GM18508 (cell line): ENCODE measurements at regions not wholly inside any gene's neighbourhood (a gene's known extent, or its start where the extent isn't known, plus 50 kb on each side); places are given as distances from the start of the nearest gene placed in this dataset.

Source experiments
- ATAC-seq: cut with Tn5 transposase; IDR thresholded peaks from one replicate; pipeline ENCODE4 v1.9.1; 2021; ENCODE audit warnings: moderate number of reproducible peaks; ENCODE audit not compliant: insufficient read depth, unreplicated experiment

DNA sequence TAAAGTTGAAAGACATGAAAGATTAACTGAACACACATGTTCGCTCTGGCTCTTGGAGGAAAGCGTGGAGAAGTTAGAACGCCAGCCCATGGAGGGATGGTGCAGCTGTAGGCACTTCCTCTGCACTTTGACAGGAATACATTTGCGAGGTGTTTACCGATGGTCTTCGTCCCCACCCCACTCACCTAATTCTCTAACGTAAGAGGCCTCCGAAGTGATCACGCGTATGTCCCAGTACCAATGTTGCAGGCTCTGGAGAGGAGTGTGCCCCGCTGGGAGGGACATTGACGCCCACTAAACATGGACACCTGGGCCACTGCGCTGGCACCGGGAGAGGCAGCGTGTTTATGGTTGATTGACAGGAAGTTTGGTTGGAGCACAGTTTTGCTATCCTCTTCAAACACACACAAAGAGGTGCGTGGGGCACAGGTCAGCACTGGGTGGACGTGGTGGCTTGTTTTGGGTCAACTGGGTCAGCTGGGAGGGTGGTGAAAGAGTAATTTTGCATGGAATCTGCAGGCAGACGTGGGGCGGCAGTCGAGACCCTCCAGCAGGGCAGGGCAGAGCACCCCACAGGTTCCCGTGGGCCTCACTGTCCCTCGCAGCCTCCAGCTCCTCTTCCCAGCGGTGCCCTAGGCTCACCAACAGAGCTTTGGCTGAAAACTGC, 110.1 kb downstream of the DLL1 start:
- ATAC-seq: no peak

DNA sequence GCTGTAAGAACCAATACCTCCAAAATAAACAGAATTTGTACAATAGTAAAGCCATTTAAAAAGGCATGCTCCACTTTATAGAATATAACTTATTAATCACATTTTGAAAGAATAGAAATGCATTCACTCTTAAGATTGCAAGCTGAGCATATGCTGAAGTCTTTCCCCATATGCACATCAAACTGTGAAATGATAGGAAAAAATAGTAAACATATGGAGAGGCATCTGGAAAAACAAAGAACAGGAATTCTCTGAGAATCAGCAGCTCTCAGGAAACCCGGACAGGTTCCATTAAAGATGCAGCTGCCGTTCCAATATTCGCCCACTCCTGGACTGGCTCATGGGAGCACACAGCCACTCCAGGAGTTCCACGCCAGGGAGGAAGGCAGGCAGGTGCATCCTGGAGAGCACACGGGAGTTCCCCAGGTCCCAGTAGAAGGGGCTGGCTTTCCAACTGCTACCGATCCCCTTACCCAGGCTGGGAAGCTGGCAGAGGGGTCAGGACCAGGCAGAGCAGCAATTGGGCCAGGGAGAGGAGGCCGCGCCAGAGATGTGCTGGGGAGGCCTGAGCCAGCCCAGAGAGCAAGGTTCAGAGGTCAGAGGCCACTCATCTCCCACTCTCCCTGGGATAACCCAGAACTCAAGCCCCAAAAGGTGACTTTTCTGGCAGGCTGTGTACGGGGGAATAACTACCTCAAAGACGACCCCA, 111.1 kb downstream of the DLL1 start:
- ATAC-seq: no peak

DNA sequence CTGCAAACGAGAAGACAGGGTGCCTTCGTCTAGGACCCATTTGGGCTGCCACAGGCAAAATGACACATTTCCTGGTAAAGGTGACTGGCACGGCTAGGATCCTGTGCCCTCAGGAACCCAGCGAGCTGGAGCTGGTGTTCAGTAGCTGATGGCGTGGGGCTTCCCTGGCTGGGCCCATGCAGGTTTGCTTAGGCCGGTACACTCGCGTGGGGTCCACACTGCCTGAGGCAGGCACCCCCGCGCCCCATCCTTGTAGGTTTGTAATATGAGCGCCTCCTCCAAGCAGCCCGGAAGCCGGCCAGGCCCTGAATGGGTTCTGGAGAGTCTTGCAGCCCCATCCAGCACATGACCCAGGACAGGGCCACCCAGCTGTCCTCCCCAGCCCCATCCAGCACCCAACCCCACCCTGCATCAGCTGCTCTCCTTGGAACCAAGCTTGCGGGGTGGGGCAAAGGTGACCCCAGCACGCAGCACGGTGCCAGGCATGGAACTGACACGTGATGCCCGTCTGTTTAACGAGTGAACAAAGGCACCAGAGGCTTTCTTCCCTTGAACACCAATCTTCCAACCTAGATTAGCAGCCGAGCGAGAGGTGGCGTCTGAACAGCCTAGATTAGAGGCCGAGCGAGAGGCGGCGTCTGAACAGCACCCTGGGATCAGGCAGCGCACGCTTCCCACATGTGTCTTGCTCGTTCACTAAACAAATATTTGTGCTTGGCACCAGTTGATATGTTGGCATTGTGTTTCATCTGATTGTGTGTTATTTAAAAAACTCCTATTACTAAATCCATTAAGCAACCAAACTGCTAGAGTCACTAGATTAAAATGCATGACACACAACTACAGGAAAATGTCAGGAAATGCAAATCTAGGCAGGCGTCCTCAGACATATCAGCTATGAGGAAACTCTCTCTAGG, 112.1 kb downstream of the DLL1 start:
- ATAC-seq: no peak

DNA sequence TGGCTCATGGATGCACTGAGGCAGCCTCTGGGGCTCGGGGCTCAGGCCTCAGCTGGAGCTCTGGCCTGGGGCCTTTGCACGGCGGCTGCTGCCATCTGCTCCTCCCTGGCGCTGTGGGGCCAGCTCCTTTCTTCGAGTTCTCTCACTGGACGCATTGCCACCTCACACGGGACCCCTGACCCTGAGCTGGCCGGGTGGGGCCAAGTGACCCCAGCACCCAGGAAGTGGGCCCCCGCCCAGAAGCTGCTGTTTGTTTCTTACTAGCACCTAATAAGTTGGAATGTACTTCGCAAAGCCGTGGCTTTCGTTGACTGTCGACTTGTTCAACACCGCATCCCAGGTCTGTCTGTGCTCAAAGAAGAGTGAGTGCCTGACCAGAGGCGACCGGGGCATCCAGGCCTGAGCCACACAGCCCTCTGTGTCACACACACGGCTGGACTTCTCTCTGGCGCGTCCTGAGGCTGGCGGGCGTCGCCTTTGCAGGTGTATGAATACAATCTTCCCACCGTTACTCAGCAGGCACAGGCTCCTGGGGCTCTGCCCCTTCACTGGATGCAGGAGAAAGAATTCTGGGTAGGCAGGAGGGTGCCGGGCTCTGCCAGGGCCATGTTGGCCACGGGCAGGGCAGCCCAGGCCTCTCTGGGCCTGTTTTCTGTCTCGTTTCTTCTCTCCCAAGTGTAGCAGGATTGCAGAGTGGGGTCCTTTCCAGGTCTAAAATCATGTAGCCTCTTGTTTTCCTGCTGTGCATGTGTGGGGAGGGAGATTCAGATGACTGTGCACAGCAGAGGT, 112.9 kb downstream of the DLL1 start:
- no peak for ATAC-seq

DNA sequence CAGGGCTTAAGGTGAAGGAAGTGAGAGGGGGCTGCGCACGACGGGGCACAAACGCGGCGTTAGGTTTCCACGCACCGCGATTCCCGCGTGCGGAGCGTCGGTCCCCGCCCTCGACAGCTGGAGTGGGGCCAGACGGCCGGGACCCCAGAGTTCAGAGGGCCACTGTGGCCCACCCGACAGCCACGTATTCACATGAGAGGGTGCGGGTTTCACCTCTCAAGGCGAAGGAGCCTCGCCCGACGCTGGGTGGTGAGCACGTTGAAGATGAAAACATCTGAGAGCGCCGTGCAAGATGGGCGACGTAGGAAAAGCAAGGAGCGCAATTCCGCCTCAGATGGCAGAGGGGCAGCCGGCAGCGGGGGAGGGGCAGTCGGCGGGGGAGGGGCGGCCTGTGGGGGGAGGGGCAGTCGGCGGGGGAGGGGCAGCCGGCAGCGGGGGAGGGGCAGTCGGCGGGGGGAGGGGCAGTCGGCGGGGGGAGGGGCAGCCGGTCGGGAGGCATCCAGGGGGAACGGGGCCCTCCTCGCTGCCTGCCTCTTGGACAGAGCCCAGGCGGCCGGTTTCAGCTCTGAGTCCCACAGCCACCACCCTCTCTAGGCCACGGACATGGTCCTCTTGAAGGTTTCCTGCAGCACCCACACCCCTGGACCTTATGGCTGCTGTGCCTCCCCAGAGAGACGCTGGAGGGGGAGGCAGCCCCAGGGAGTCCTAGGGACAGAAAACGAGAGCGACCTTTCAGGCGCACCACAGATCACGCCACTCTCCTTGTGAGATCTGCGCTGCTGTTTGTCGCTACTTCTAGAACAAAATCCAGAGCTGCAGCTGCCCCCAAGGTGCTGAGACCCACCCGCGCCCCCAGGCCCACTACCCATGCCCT, 113.7 kb downstream of the DLL1 start:
- no peak for ATAC-seq

DNA sequence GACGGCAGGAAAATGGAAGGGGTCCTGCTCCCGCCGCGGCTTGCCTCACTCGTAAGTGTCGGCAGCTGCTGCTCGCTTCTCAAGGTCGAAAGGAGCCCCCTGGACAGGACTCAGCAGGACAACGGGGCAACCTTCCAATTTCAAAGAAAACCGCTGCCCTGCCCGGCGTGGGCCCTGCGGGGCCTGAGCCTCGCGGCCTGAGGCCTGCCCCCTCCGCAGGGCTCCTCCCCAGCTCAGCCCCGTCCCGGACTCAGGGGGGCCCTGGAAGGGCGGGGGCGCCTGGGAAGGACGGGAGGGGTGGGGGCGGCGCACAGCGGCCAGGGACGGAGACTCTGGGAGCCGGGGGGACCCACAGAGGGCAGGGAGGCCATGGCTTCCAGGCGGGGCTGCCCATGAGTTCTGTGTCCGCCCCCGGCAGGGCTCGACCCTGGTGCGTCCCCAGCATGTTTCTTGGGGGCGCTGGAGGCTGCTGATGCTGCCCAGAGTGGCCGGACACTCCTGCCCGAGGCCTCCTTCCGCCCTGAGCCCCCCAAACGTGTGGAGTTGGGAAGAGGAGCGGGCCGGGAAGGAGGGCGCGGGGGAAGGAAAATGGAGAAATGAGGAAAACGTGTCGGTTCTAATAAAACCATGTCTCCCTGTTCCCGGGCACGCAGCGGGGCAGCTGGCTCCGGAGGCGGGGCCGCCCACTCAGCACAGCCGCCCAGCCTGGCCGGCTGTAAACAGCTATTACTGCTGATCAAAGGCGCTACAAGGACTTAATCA, 114.6 kb downstream of the DLL1 start:
- no peak for ATAC-seq

DNA sequence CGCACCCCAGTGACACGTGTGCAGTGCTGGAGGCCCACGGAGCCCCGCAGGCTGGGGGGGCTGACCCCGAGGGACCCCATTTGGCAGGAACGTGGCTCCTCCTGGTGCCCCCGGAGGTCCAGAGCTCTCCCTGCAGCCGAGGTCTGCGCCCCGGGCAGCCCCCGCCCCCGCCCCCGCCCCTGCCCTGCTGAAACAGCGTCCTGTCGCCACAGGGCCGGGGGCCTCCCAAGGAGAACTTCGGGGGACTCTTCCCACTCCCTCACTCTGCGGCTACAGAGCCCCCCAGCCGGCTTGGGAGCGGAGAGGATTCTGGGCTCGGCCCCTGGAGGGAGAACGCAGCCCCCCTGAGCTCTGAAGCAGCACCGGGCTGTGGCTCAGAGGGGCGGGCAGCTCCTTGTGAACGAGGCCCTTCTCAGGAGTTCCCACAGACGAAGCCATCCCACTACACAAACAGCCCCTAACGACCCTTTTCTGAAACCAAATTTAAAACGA, 115.2 kb downstream of the DLL1 start:
- no peak for ATAC-seq

DNA sequence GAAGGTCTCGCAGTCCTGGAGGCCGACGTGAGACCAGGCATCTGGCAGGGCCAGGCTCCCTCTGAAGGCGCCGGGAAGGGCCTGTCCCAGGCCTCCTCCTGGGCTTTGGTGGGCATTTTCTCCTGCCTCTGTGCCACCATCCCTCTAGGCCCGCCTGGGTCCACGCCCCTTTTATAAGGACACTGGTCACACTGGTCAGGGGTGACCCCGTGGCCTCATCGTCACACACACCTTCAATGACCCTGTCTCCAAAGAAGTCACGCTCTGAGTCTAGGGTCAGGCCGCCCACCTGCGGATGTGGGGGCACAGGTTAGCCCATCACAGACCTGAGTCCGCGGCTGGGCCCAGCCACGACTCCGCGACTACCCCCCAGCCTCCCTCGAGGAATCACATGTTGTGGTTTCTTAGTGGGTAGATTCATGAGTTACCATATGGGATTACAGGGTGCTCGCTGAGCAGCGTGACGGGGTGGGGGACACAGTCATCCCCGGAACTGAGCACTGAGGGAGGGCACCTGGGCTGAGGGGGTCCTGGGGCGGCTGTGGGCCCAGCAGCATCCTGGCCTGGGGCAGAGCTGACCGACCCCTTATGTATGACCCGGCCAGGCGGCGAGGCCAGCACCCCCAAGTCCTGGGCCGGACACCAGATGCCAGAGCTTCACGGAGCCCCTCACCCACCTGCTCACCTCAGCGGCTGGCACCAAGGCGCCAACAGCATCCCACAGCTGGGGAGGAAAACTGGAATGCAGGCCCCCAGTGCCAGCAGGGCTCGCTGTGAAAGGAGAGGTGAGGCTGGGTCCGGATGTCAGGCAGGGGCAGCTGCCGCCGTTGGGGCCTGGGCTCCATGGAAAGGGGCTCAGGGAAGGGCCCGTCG, 115.9 kb downstream of the DLL1 start:
- ATAC-seq: no peak

DNA sequence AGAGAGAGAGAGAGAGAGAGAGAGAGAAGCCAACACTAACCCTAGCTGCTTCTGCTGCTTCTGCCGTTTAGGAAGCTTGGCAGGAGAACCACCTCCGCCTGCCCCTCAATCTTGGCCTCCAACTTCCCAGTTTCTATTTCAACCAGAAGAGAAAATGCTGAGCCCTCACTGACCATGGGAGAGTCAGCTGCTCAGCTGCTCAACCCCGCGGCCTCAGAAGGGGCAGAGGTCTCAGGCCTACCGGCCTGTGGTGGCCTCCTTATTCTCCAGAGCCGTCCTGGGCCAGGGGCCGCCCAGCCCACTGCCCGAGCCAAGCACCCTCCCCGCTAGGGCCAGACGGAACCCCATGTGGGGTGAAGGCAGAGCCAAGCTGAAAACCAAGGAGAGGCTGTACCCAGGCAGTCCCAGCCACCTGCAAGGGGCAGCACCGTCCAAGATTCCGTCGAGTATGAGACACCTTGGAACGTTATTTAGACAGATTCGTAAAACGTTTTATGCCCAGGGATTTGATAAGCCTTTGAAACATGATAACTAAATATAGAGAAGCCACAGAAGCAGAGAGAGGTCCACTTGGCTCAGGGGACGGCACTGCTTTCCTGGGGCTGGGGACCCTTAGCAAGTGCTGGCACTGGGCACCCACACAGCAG, 116.6 kb downstream of the DLL1 start:
- no peak for ATAC-seq

DNA sequence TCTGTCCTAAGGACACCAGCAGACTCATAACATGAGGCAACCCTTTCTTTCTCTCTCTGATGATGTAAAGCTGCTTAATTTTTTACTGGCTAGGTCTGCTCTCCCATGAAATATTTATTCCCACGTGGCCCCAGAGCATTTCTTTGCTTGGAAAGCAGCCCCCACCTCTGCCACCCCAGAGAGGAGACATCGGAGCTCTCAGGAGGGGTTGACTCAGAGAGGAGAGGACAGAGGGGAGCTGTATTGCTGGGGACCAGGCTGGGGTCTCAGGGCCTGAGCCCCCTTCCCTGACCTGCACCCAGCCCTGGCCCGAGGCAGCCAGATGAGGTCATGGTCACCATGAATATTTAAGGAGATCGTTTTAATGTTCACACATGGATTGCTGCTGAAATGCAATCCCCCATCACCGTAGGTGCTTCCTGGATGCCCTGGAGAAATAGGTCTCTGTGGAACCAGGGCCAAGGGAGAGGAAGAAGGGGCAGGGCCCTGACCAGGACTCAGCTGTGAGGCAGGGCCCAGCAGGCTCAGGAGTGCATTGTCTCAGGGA, 117.5 kb downstream of the DLL1 start:
- ATAC-seq: no peak

DNA sequence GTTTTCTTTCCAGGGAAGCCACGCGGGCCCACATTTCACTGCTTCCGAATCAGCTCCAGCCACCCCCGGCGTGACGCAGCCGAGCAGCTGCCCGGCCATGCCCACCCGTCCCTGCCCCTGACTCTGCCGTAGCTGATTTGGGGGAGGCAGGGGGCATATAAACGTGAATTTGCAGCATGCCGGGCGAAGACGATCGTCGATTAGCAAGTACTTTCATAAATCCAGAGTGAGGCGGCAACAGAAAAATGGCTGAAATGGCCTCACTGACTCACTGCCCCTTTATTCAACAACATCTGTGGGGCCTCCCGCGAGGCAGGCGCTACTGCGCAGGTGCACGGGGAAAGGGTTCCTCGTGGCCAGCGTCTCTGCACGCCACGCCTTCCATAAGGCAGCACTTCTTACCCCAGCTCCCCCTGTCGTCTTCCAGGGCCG, 118.0 kb downstream of the DLL1 start:
- ATAC-seq: no peak

DNA sequence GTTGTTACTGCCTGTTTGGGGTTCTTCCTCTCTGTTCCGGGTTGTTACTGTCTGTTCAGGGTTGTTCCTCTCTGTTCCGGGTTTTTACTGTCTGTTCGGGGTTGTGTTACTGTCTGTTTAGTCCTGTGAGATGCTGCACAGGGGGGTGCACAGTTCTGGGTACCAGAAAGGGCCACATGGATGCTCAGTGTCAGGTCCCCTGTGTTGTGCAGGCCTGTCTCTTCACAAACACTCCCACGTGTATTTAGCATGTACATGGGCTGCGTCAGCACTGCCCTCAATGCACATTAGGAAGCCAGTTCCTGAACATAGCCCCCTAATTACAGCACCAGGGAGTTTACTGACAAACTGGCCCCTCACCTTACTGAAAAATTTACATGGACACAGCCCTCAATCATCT, 118.5 kb downstream of the DLL1 start:
- ATAC-seq: no peak

DNA sequence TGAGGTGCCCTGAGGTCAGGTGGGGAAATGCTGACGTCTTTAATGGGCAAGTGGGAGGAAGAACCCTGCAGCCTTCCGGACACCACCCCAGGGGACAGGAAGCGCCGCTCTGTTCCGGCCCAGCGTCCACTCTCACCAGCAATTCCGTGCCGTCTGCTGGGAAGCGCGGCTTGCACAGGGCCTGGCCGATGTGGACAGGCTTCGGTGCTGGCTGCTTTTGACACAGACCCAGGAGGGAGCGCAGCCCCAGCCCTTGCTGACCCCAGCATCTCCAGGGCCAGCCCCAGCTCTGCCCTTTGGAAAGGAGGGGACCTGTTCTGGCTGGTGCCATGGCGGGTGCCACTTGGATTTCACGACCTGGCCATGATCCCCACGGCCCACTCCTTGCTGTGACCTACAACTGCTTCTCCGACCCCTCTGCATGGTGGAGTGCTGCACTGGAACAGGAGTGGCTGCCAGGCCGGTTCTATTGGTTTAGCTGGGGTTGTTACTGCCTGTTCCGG, 123.2 kb downstream of the DLL1 start:
- no peak for ATAC-seq

DNA sequence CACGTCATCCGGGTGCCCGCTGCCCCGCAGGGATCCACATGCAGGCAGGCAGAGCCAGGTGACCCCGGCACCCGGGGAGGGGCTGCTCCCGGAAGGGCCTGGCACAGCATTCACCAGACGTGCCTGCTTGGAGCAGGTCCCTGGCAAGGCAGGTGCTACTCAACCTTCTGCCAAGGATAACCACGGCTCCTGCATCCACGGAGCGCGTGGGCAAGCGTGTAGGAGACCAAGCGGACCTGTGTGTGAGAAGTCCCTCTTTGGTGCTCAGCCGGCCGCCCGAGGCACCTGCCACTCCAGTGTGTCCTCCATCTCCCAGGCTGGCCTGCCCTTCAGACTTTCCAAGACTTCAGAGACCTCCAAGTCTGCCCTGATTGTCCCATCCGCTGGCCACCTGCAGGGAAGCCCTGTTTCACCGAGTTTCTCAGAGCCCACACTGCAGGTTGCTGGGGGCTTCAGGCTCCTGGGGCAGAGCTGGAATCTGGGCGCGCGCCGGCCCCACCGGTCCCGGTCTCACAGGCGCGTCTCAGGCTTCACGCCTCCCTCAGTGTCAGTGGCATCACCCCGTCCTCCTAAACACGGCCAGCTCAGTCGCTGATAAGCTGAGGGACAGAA, 124.3 kb downstream of the DLL1 start:
- ATAC-seq: no peak

DNA sequence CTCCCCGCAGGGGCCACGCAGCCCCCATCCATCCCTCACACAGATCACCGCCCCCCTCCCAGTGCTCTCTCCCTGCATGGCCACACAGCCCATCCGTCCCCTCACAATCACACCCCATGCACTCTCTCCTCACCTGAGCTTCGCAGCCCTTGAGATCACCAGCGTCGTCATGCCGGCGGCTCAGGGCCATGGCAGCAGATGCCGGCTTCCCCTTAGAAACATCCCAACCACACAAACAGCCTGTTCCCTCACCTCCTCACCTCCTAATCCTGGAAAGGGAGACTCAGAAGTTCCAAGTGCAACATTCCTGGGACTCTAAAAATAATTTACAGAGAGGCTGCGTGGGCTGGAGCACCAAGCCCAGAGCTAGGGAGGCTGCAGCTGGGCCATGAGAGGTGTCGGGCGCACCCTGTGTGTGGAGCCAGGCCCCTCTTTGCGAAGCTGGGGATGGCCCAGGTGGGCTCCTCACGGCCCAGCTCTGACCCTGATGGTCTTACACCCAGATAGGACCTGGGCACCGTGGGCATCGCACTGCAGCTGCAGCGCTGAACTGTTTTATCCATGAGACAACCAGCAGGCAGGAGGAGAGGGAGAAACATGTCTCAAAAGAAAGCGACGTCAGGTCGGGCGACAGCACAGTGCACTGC, 125.3 kb downstream of the DLL1 start:
- ATAC-seq: no peak

DNA sequence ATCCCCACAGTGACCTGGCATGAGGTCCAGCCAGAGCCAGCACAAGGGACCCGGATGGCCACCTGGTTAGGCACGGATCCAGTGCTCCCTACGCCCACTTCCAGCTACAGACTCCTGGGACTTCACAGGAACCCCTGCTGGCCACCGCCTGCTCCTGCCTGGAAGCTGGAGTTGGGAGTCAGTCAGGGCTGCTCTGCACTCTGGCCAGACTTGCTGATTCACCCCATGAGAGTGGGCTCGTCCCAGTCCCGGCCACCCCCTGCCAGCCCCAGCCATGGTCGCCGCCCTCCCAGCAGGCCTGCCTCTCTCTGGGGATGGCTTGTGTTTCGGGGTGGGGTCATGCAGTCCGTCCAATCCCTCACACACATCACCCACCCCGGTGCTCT, 125.8 kb downstream of the DLL1 start:
- ATAC-seq: no peak
